H1 (cell line): ENCODE measurements at regions not wholly inside any gene's neighbourhood (a gene's known extent, or its start where the extent isn't known, plus 50 kb on each side); places are given as distances from the start of the nearest gene placed in this dataset.

Experiments
- CTCF ChIA-PET: fragments of 300-600 bp; sonication (Branson Sonifier 250); formaldehyde crosslinking; loops from one replicate; lab custom pipeline; 2021; ENCODE audit not compliant: partially characterized antibody; lab: Charles Lee
- POLR2A ChIA-PET: fragments of 300-600 bp; sonication (Branson Sonifier 250); formaldehyde crosslinking; loops from one replicate; lab custom pipeline; 2021; ENCODE audit warnings: inconsistent platforms; ENCODE audit not compliant: partially characterized antibody; lab: Charles Lee
- DNase-seq, 2 experiments: peaks; one replicate each; pipeline versions ENCODE4 v3.0.0 to v3.0.0-alpha.2; 2010 to 2022; ENCODE audit warnings: low spot score in 2 of 2, low read depth in 1 of 2, mixed read lengths in 1 of 2
- FAIRE-seq: peaks from 2 replicates; lab custom pipeline; 2011; peaks lifted over from hg19 to GRCh38; lab: Jason Lieb, UNC
- H2AFZ ChIP-seq: 2 replicates; pipeline ENCODE4 v1.8.1; 2012; ENCODE audit warnings: low read length, inconsistent platforms
- H2AK5ac ChIP-seq: 2 replicates; pipeline ENCODE4 v1.6.1; 2013; ENCODE audit warnings: low read depth, low read length
- H2BK120ac ChIP-seq: replicated peaks from 2 replicates; pipeline ENCODE3; 2013; ENCODE audit warnings: low read depth, low read length, inconsistent platforms
- H2BK12ac ChIP-seq: 2 replicates; pipeline ENCODE4 v1.6.1; 2013; ENCODE audit warnings: low read depth, low read length
- H2BK15ac ChIP-seq: 2 replicates; pipeline ENCODE4 v1.6.1; 2013; ENCODE audit warnings: low read length
- H2BK20ac ChIP-seq: 2 replicates; pipeline ENCODE4 v1.6.1; 2013; ENCODE audit warnings: low read length
- H2BK5ac ChIP-seq: 2 replicates; pipeline ENCODE4 v1.6.1; 2013; ENCODE audit warnings: low read depth, low read length
- H3K14ac ChIP-seq: 2 replicates; pipeline ENCODE4 v1.6.1; 2013; ENCODE audit warnings: inconsistent platforms; ENCODE audit not compliant: insufficient read length
- H3K18ac ChIP-seq: 2 replicates; pipeline ENCODE4 v1.6.1; 2013; ENCODE audit warnings: low read length; ENCODE audit errors: extremely low read depth
- H3K23ac ChIP-seq: 2 replicates; pipeline ENCODE4 v1.6.1; 2013; ENCODE audit warnings: inconsistent platforms; ENCODE audit not compliant: insufficient read length
- H3K23me2 ChIP-seq: 2 replicates; pipeline ENCODE4 v1.6.1; 2013; ENCODE audit warnings: low read depth, low read length
- H3K27ac ChIP-seq: 2 replicates; pipeline ENCODE4 v1.6.1; 2011; ENCODE audit warnings: low read depth, low read length, inconsistent platforms
- H3K27me3 ChIP-seq, 4 experiments: replicated peaks in 1 of 4; 1 replicate in 1 of 4; 2 replicates in 3 of 4; pipeline versions ENCODE4 v1.6.1 to v1.8.1; 2011 to 2013; ENCODE audit warnings: low read length in 3 of 4, mild to moderate bottlenecking in 3 of 4, inconsistent platforms in 2 of 4, mixed read lengths in 2 of 4, moderate library complexity in 1 of 4; ENCODE audit not compliant: control insufficient read depth in 3 of 4, insufficient read depth in 3 of 4; ENCODE audit errors: extremely low read depth in 1 of 4
- H3K36me3 ChIP-seq, 4 experiments: 2 replicates each; pipeline versions ENCODE4 v1.6.1 to v1.8.1; 2011 to 2013; ENCODE audit warnings: mild to moderate bottlenecking in 4 of 4, low read length in 3 of 4, moderate library complexity in 2 of 4, control low read depth in 1 of 4, inconsistent platforms in 1 of 4; ENCODE audit not compliant: insufficient read depth in 4 of 4, control insufficient read depth in 2 of 4
- H3K4ac ChIP-seq: replicated peaks from 2 replicates; pipeline ENCODE3; 2013; ENCODE audit warnings: low read length, low read depth, mixed read lengths, inconsistent platforms; ENCODE audit not compliant: insufficient read length
- H3K4me1 ChIP-seq, 4 experiments: replicated peaks in 1 of 4; 1 replicate in 1 of 4; 2 replicates in 3 of 4; pipeline versions ENCODE4 v1.6.1 to v1.8.1; 2011 to 2013; ENCODE audit warnings: low read length in 3 of 4, inconsistent platforms in 2 of 4, mixed read lengths in 1 of 4; ENCODE audit not compliant: insufficient read depth in 4 of 4, control insufficient read depth in 3 of 4
- H3K4me2 ChIP-seq, 2 experiments: 2 replicates each; pipeline versions ENCODE4 v1.6.1 to v1.8.1; 2011 to 2013; ENCODE audit warnings: low read depth in 2 of 2, low read length in 2 of 2, control low read depth in 1 of 2, inconsistent platforms in 1 of 2, mild to moderate bottlenecking in 1 of 2; ENCODE audit not compliant: insufficient read depth in 1 of 2
- H3K4me3 ChIP-seq, 4 experiments: fragments of 200-600, 300-600 bp in 1 of 4; sonication (generic), shearing (Covaris generic), sonication (Bioruptor Twin) in 1 of 4; 2 replicates each; pipeline versions ENCODE4 v1.5.1 to v1.8.1; 2011 to 2016; ENCODE audit warnings: low read length in 4 of 4, low read depth in 3 of 4, control low read depth in 2 of 4, inconsistent platforms in 2 of 4, mild to moderate bottlenecking in 2 of 4, mixed read lengths in 1 of 4, moderate library complexity in 1 of 4; ENCODE audit not compliant: insufficient read depth in 2 of 4; ENCODE audit errors: extremely low read depth in 1 of 4
- H3K56ac ChIP-seq: replicated peaks from 2 replicates; pipeline ENCODE3; 2013; ENCODE audit warnings: low read depth, mild to moderate bottlenecking, mixed read lengths, low read length, inconsistent platforms; ENCODE audit not compliant: insufficient read length
- H3K79me1 ChIP-seq: 2 replicates; pipeline ENCODE4 v1.6.1; 2013; ENCODE audit warnings: low read depth, low read length, control low read depth
- H3K79me2 ChIP-seq, 2 experiments: 2 replicates each; pipeline versions ENCODE4 v1.6.1 to v1.8.1; 2012 to 2013; ENCODE audit warnings: low read length in 2 of 2, mild to moderate bottlenecking in 2 of 2, inconsistent platforms in 1 of 2; ENCODE audit not compliant: insufficient read depth in 2 of 2, control insufficient read depth in 1 of 2
- H3K9ac ChIP-seq, 4 experiments: replicated peaks in 1 of 4; 1 replicate in 1 of 4; 2 replicates in 3 of 4; pipeline versions ENCODE4 v1.6.1 to v1.8.1; 2011 to 2013; ENCODE audit warnings: low read depth in 3 of 4, low read length in 3 of 4, control low read depth in 2 of 4, mild to moderate bottlenecking in 2 of 4, moderate library complexity in 2 of 4, inconsistent platforms in 1 of 4; ENCODE audit errors: extremely low read depth in 1 of 4
- H3K9me3 ChIP-seq, 2 experiments: 2 replicates each; pipeline versions ENCODE4 v1.6.1 to v1.8.1; 2012 to 2013; ENCODE audit warnings: mild to moderate bottlenecking in 2 of 2, moderate library complexity in 2 of 2, control low read depth in 1 of 2, inconsistent platforms in 1 of 2, low read depth in 1 of 2, low read length in 1 of 2, mixed read lengths in 1 of 2; ENCODE audit not compliant: insufficient read depth in 2 of 2
- H4K20me1 ChIP-seq, 2 experiments: replicated peaks in 1 of 2; 2 replicates each; pipeline versions ENCODE3 to v1.8.1; 2011 to 2013; ENCODE audit warnings: inconsistent platforms in 2 of 2, low read length in 2 of 2, mild to moderate bottlenecking in 1 of 2; ENCODE audit not compliant: insufficient read depth in 2 of 2, control insufficient read depth in 1 of 2
- H4K5ac ChIP-seq: 2 replicates; pipeline ENCODE4 v1.6.1; 2013; ENCODE audit warnings: low read length, low read depth, mixed read lengths, inconsistent platforms; ENCODE audit not compliant: insufficient read length
- H4K8ac ChIP-seq: 2 replicates; pipeline ENCODE4 v1.8.0; 2013; ENCODE audit warnings: mild to moderate bottlenecking, moderate library complexity, low read length, inconsistent platforms; ENCODE audit not compliant: insufficient read depth; ENCODE audit errors: extremely low read depth
- H4K91ac ChIP-seq: replicated peaks from 2 replicates; pipeline ENCODE3; 2013; ENCODE audit warnings: low read length, mixed read lengths, inconsistent platforms; ENCODE audit not compliant: insufficient read length
- ASH2L ChIP-seq: fragments of 200-600, 300-600 bp; sonication (generic); IDR thresholded peaks from one replicate; pipeline ENCODE4 v1.7.1; 2017; ENCODE audit warnings: low read length
- BACH1 ChIP-seq: IDR thresholded peaks from 2 replicates; pipeline ENCODE4 v1.6.1; 2012; ENCODE audit warnings: low read length, improper control_type of control experiment
- CHD1 ChIP-seq: IDR thresholded peaks from 2 replicates; pipeline ENCODE4 v1.6.1; 2012; ENCODE audit warnings: low read depth, low read length, improper control_type of control experiment
- EGR1 ChIP-seq: IDR thresholded peaks from 2 replicates; pipeline ENCODE4 v1.6.1; 2011; ENCODE audit warnings: low read depth, low read length, borderline replicate concordance
- FOSL1 ChIP-seq: IDR thresholded peaks from 2 replicates; pipeline ENCODE4 v1.6.1; 2011; ENCODE audit warnings: mild to moderate bottlenecking, low read depth, low read length, moderate library complexity; ENCODE audit not compliant: insufficient read depth
- POU5F1 ChIP-seq: IDR thresholded peaks from 2 replicates; pipeline ENCODE4 v1.6.1; 2011; ENCODE audit warnings: low read depth, mild to moderate bottlenecking, low read length, moderate library complexity
- SAP30 ChIP-seq: fragments of 300-600 bp; sonication (generic); IDR thresholded peaks from 2 replicates; pipeline ENCODE4 v1.7.1; 2012; ENCODE audit warnings: low read length, moderate library complexity, mild to moderate bottlenecking, inconsistent platforms; ENCODE audit not compliant: insufficient read depth, insufficient replicate concordance
- SIN3A ChIP-seq, 2 experiments: IDR thresholded peaks in 1 of 2; conservative IDR thresholded peaks in 1 of 2; 2 replicates each; pipeline ENCODE4 v1.6.1; 2011 to 2012; ENCODE audit warnings: low read length in 2 of 2, improper control_type of control experiment in 1 of 2, low read depth in 1 of 2, mild to moderate bottlenecking in 1 of 2
- SIRT6 ChIP-seq: IDR thresholded peaks from one replicate; pipeline ENCODE4 v1.7.1; 2012; ENCODE audit warnings: low read length, inconsistent platforms
- WGBS, 2 experiments: shearing (Covaris generic) in 1 of 2; methylation state at CpG; one replicate each; pipeline versions ENCODE4 v1.1.6 to v1.1.7; 2013 to 2015; ENCODE audit warnings: low lambda C conversion rate in 2 of 2, mixed read lengths in 2 of 2, inconsistent platforms in 1 of 2, low coverage in 1 of 2, missing lambda C conversion rate in 1 of 2; ENCODE audit not compliant: insufficient replicate concordance in 2 of 2, insufficient coverage in 1 of 2, insufficient read length in 1 of 2; ENCODE audit errors: extremely low coverage in 1 of 2, missing lambda C conversion rate in 1 of 2; 5-methylcytosine and 5-hydroxymethylcytosine counted together
- TF ChIP-seq, protein P1 (sequence below): IDR thresholded peaks from 2 replicates; pipeline ENCODE4 v1.6.1; 2012; ENCODE audit warnings: inconsistent platforms

DNA sequence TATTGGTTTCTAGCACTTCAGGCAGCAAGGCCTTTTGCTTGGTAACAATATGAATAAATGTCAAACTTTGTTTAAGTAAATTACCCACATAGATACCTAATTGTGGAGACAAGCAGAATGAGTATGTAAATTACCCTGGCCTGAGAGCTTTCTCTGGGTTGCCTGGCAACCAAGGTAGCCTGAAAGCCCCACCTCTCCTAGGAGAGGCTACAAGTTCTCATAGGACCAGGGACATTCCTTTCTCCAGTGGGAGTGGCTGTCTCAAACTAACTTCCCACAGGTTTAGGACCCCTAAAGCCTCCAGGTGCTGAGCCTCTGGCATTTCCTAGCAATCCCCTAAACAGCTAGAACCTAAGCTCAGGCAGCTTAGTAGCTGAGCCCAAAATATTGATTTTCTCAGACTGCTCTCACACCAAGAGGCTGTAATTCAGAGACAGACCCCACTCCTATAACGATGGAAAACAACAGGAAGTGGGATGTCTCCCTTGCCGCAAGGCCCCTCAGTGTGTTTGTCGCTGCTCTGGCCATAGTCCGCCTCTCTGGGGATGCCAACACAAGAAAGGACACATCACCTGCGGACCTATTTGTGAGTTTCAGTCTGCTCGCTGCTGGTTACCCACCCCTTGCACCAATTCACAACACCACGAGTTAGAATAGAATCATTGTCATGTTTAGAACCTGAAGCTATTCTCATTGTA is 207.3 kb downstream of the DLEU7 start:
- Histone ChIP-seq H2BK120ac (no peak overlapping the region), H2AFZ (peak overlapping the region; percentile 94), H3K27me3 (no peaks in the 10 kb centered on the region), H2BK20ac (no peak overlapping the region), H3K23me2 (no peaks in the 10 kb centered on the region; the same call in 1 of the 2 replicates), H3K9ac (peak overlapping the region in 1 of 4 experiments; percentile 0; a peak in 1 of 7 replicates), H3K27ac (peak overlapping the region; percentile 13; the same call in 1 of the 2 replicates), H3K18ac (no peak overlapping the region; the same call in 1 of the 2 replicates), H3K14ac (no peak overlapping the region), H3K9me3 (no peaks in the 10 kb centered on the region), H4K91ac (no peak overlapping the region), H3K79me1 (no peaks in the 10 kb centered on the region), H3K36me3 (no peaks in the 10 kb centered on the region), H2AK5ac (no peak overlapping the region; the same call in 1 of the 2 replicates), H2BK15ac (peak overlapping the region; percentile 55; the same call in 1 of the 2 replicates), H4K20me1 (no peaks in the 10 kb centered on the region), H3K79me2 (no peaks in the 10 kb centered on the region), H3K4me3 (peak overlapping the region in 2 of 4 experiments; percentile 6 to 33; a peak in 1 of 8 replicates)
- peak; percentile 27 to 57 for DNase-seq
- peak; percentile 86 for FAIRE-seq
- TF ChIP-seq SIRT6 (no peak), BACH1 (0 out of 2 replicates have a peak, but pooled peaks have one; percentile 35), SIN3A (conservative IDR thresholded peaks at IDR 0.05 in 1 of 2, IDR thresholded peaks at IDR 0.05 in 1 of 2; ENCODE audit: low read depth in 1 of 2, low read length in 2 of 2) (0 out of 4 replicates have a peak, but pooled peaks of 1 of the 2 experiments have one; percentile 33), CHD1 (no peak), POU5F1 (no peak), FOSL1 (no peak), SAP30 (no peak), ASH2L (no peak), EGR1 (no peak)
- TF ChIP-seq, protein P1, sequence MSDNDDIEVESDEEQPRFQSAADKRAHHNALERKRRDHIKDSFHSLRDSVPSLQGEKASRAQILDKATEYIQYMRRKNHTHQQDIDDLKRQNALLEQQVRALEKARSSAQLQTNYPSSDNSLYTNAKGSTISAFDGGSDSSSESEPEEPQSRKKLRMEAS = no peak
- TF ChIP-seq, all 59 proteins: peak for 2
- H3K4me2 ChIP-seq = peak overlapping the region; percentile 44 to 57
- no peak overlapping the region for H3K4ac ChIP-seq
- no peak overlapping the region for H3K56ac ChIP-seq
- H2BK5ac ChIP-seq = peak overlapping the region; percentile 54
- CTCF ChIA-PET = interaction anchor here (0.5 to 1.0 kb wide), 3 partner anchors 24 to 183 kb away, joined by 3 read pairs; no protein-coding TSS in a partner anchor
- H4K5ac ChIP-seq = no peak overlapping the region
- no peak overlapping the region for H2BK12ac ChIP-seq
- WGBS, 2 experiments = 57% methylated on average over 7 of the region's 7 CpGs; no CpG with 5 or more reads in 1 of the 2 experiments
- POLR2A ChIA-PET = no interaction called here
- peaks cover 0 to 10% (median 3%) of the 10 kb centered on the region in 4 experiments; a peak in 3 of 7 replicates for H3K4me1 ChIP-seq
- H4K8ac ChIP-seq = 0 out of 2 replicates have a peak overlapping the region, but pooled peaks have one; percentile 7
- no peak overlapping the region for H3K23ac ChIP-seq
